ENCODE measurements at regions not wholly inside any gene's neighbourhood (a gene's known extent, or its start where the extent isn't known, plus 50 kb on each side); places are given as distances from the start of the nearest gene placed in this dataset.

DNA sequence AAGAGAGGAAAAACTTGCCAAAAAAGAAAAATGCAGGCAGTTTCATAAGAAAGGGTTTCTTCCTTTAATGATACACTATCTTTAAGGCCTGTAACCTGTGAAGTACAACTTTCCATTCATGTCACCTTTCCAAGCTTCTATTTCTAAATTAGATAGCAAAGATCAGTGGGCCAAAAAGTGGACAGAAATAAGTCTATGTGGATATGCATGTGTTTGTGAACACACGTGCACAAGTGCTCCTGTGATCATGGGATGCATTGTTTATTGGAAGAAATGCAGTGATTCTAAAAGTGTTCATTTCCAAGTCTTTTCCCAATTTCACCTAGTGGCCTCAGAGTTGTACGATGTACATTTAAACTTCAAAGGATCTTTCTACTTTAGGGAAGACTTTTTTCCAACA is 230.0 kb upstream of the BLID start:
- no peak for DNase-seq (ENCODE audit: low spot score)

DNA sequence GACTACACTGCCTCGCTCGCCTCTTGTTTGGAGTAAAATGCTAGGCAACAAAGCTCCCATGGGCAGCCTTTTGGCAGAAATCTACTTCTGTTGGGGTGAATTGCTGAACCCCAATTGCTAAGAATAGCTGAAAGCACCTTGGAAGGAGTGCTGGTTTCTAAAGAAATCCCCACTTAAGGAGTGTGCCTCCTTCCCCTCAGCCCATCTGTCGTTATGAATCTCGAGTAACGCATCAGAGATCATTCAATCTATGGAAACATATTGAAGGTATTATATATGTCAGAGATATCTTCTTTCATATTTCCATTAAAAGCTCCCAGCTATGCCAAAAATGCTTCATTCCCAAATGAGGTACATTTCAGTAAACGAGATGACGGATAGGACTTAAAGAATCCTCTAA is 229.6 kb upstream of the BLID start:
- no peak for DNase-seq (ENCODE audit: low spot score)

DNA sequence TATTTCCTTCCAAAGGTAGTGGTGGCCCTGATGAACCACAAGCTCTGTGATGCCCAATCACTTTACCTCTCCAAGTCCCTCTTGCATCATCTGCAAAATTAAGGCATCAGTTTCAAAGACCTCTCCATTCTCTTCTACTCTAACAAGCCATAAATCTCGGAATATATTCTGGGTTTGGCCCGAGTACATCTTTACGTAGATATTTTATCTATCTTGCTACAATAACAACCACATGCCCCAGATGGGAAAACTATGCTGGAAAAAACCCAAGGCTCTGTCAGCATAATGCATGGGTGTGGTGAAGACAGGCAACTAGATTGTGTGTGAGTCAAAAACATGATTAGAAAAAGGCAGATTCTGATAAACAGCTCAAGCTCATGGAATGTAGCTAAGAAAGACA is 228.2 kb upstream of the BLID start:
- DNase-seq (ENCODE audit: low spot score) = no peak

DNA sequence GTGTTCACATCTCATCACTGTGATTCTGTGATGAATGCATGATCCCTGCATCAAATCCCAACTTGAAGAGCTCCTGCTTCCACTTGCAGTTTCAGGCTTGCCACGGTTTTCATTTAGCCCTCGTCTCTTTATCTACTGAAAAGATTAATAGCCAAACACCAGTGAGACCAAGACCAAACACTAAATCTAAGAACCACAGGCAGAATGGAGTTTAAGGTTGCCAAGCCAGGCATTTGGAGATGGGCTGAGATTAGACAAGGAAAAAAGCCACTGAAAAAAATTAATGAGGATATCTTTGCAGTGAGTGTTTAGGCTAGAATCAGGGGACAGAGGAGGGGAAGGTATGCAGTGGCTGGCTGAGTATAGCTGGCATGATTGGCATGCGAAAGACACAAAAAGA is 227.2 kb upstream of the BLID start:
- no peak for DNase-seq (ENCODE audit: low spot score)

GRCh38 chr11:122342089-122342744 is 226.2 kb upstream of the BLID start:
- no peak for DNase-seq (ENCODE audit: low spot score)

- DNase-seq (ENCODE audit: low spot score) = no peak
Observed at GRCh38 chr11:122341477-122341876, 225.5 kb upstream of the BLID start.

DNA sequence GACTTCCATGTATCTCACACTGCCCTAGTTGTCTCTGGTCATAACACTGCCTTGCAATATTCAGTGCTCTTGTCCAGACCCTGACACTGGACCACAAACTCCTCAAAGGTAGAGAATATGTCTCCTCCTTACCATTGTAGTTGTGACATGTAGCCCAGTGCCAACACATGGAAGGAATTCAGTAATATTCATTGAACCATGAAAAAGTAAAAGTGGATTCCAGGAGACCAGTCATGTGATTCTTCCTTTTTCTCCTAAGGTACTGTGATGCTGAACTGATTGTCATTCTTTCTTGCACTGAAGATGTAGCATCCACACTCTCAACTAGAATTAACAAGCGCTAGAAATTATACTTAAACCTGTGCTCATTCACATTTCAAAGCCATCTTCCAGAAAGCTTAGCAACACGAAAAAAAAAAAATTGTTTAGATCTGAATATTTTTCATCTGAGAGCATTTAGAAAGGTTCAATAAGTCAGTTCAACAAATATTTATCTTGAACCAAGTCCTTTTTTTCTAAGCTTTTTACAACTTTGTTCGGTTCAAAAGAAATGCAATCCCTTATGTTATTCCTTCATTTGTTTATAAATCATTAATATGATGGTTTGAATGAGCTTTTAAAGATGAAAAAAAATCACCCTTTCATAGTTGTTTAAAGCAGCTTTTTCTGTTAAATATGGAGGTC is 224.7 kb upstream of the BLID start:
- no peak for DNase-seq (ENCODE audit: low spot score)

- no peak for DNase-seq (ENCODE audit: low spot score)
Observed at GRCh38 chr11:122339436-122340060, 223.5 kb upstream of the BLID start.

- no peak for DNase-seq (ENCODE audit: low spot score)
Observed at GRCh38 chr11:122337704-122338103, 221.7 kb upstream of the BLID start.

DNA sequence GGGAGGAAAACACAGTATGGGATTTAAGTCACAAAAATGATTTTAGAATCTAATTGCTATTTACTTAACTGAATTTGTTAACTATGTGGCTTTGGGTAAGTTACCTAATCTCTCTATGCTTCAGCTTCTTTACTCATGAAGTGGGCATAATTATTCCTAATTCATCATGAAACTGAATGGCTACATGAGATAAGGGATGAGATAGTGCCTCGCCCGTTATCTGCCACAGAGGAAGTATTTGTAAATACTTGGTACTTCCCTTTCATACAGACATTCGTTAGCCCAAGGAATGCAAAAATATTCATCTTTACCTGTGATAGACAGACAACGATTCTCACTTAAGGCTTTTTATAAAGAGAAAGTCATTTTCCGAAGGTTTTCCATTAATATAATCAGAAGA is 221.2 kb upstream of the BLID start:
- DNase-seq (ENCODE audit: low spot score) = no peak

DNA sequence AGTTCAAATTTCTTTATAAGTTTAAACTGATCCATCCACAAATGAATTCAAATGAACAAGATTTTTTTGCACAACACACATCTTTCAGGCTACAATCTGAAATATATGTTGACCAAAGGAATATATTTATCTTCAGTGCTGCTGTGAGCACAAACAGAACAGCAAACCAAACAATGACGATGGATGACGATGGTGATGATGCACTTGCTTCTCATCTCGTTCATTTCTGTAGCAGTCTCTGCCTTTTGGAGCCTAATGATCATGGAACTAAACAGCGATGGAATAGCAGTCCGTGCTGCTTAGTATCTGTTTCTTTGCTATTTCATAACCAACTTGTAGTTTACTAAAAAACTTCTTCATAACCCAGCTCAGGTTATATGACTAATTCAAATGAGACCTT is 220.7 kb upstream of the BLID start:
- DNase-seq (ENCODE audit: low spot score) = no peak

DNA sequence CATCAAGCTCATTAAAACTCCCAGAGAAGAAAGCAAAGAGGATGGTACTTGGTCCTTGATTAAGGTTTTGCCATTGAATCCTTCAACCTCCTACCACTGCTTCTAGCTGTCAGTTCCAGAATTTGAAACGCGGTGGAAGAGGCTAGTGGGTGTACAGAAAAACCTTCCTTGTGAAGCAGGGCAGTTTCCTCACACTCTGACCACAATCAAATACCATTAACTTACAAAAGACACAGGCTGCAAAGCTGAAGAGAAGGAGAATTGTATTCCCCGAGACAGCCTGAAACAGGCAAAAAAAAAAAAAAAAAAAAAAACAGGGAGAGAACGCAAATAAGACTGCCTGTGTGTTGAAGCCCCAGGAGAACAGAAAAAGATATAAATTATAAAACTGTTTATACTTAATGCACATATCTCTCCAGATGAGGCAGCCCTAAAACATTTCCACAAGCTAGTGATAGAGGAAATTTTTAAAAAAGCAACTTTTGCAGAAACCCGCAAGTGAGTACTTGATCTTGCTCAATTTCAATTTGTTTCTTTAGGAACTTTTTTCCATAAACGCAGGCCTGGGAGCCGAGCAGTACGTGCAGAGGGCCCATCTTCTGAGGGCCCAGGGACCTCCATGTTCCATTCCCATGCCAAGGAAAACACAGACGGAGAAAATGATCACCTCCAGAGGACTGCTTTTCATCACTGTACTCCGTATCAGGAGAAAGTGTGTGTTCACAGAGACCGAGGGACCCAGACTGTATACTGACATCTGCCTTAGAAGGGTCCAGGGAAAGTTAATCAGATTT is 218.7 kb upstream of the BLID start:
- DNase-seq (ENCODE audit: low spot score) = no peak

GRCh38 chr11:122333467-122333866 is 217.5 kb upstream of the BLID start:
- no peak for DNase-seq (ENCODE audit: low spot score)

DNA sequence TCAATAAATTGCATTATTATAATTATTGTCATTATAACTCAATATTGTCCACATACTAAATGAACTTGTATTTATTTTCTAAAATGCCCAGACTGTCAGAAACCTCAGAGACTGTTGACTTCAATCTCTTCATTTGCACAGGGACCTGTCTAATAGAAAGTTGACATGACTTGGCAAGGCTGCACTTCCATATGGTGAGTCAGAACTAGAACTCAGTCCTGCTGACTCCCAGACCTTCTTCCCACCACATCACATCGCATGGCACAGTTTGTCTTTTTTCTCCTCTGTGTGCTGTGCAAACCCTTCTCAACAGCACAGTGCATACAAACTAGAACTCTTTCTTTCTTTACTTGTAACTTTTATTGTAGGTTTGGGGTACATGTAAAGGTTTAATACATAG is 215.1 kb upstream of the BLID start:
- DNase-seq (ENCODE audit: low spot score) = no peak

GRCh38 chr11:122330279-122330965 is 214.4 kb upstream of the BLID start:
- DNase-seq (ENCODE audit: low spot score) = no peak

- no peak for DNase-seq (ENCODE audit: low spot score)
Observed at GRCh38 chr11:122327528-122327927, 211.5 kb upstream of the BLID start.

DNA sequence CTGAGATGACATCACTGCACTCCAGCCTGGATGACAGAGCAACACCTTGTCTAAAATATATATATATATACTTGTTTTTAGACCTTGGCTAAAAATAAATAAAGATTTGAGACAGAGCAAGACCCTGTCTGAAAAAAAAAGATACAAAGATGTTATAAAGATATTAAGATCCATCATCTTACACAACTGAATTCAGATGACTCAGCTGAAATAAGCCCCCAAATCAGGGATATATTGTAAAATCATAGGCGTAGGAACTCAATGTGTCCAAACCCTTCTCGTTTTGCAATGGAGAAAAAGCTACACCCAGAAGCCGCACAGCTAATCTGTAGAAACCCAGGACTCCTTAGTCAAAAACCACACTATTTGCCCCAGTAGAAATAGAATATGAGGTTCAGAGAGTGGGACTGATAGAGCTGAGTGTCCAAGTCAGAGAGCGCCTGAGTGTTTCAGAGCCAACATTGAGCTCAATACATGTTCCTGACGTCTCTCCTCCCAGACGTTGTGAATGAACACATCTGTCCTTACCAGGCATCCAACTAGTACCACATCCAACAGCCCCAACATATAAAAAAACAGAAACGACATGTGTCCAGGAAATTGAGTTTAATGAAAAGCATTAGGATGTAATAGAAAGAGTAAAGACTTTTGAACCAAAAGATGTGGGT is 207.9 kb upstream of the BLID start:
- DNase-seq (ENCODE audit: low spot score) = no peak

- no peak for DNase-seq (ENCODE audit: low spot score)
Observed at GRCh38 chr11:122322329-122322728, 206.3 kb upstream of the BLID start.

GRCh38 chr11:122320671-122321070 is 204.7 kb upstream of the BLID start:
- DNase-seq (ENCODE audit: low spot score) = no peak

GRCh38 chr11:122319691-122320620 is 203.9 kb upstream of the BLID start:
- no peak for DNase-seq (ENCODE audit: low spot score)

GRCh38 chr11:122319085-122319484 is 203.1 kb upstream of the BLID start:
- DNase-seq (ENCODE audit: low spot score) = no peak

Data from HuH-7 (cell line).